KG1 (cell line): ENCODE measurements at regions not wholly inside any gene's neighbourhood (a gene's known extent, or its start where the extent isn't known, plus 50 kb on each side); places are given as distances from the start of the nearest gene placed in this dataset.
"Not testable (repeated sequence)": the region's sequence is repeated elsewhere in the genome, so short reads cannot be mapped to it uniquely, and the experiment has no call there.

Experiments
- DNase-seq: peaks from one replicate; lab custom pipeline; 2025; lab: John Stamatoyannopoulos, UW

GRCh38 chr2:144625226-144625625, 105.3 kb upstream of the ZEB2 start:
- no peak for DNase-seq

GRCh38 chr2:144624451-144624850, 104.5 kb upstream of the ZEB2 start:
- no peak for DNase-seq

GRCh38 chr2:144622373-144622772, 102.5 kb upstream of the ZEB2 start:
- not testable (repeated sequence) for DNase-seq

- no peak for DNase-seq
Observed at GRCh38 chr2:144621266-144621665, 101.3 kb upstream of the ZEB2 start.

GRCh38 chr2:144619760-144620159, 99.8 kb upstream of the ZEB2 start:
- no peak for DNase-seq

GRCh38 chr2:144617171-144617570, 97.3 kb upstream of the ZEB2 start:
- DNase-seq, result not testable (repeated sequence)

GRCh38 chr2:144615866-144616565, 96.1 kb upstream of the ZEB2 start:
- DNase-seq, result no peak

GRCh38 chr2:144607891-144608521, 88.1 kb upstream of the ZEB2 start:
- no peak for DNase-seq

GRCh38 chr2:144607099-144607498, 87.2 kb upstream of the ZEB2 start:
- no peak for DNase-seq

- no peak for DNase-seq
Observed at GRCh38 chr2:144606466-144607095, 86.7 kb upstream of the ZEB2 start.

- no peak for DNase-seq
Observed at GRCh38 chr2:144605231-144605840, 85.4 kb upstream of the ZEB2 start.

- no peak for DNase-seq
Observed at GRCh38 chr2:144603334-144603733, 83.4 kb upstream of the ZEB2 start.

GRCh38 chr2:144598906-144599305, 79.0 kb upstream of the ZEB2 start:
- no peak for DNase-seq

GRCh38 chr2:144597894-144598593, 78.1 kb upstream of the ZEB2 start:
- DNase-seq, result no peak

GRCh38 chr2:144597388-144597787, 77.5 kb upstream of the ZEB2 start:
- no peak for DNase-seq

GRCh38 chr2:144596073-144596871, 76.4 kb upstream of the ZEB2 start:
- no peak for DNase-seq

GRCh38 chr2:144595686-144596072, 75.8 kb upstream of the ZEB2 start:
- DNase-seq, result no peak

- no peak for DNase-seq
Observed at GRCh38 chr2:144595279-144595678, 75.4 kb upstream of the ZEB2 start.

GRCh38 chr2:144593803-144594202, 73.9 kb upstream of the ZEB2 start:
- DNase-seq, result no peak

GRCh38 chr2:144592500-144593256, 72.8 kb upstream of the ZEB2 start:
- no peak for DNase-seq

- no peak for DNase-seq
Observed at GRCh38 chr2:144587306-144587705, 67.4 kb upstream of the ZEB2 start.
